Prostate gland (tissue), 2 donors: ENCODE measurements at regions not wholly inside any gene's neighbourhood (a gene's known extent, or its start where the extent isn't known, plus 50 kb on each side); places are given as distances from the start of the nearest gene placed in this dataset.
A peak's percentile ranks its signal among the peaks of the same experiment; 100 is the strongest.

ENCODE experiments used
- DNase-seq: peaks from one replicate; pipeline ENCODE4 v3.0.0-alpha.2; 2019; ENCODE audit warnings: low spot score
- H3K27ac ChIP-seq, 2 donors: fragments of 200-600 bp; sonication (generic); 2 replicates each; pipeline ENCODE4 v1.5.1; 2017 to 2019
- H3K27me3 ChIP-seq: fragments of 200-600 bp; sonication (generic); replicated peaks from 2 replicates; pipeline ENCODE4 v1.5.1; 2019; ENCODE audit not compliant: insufficient read depth
- H3K36me3 ChIP-seq, 2 donors: fragments of 200-600 bp; sonication (generic); 1 replicate in 1 of 2; 2 replicates in 1 of 2; pipeline versions ENCODE4 v1.5.1 to v1.8.1; 2017 to 2019
- H3K4me1 ChIP-seq: fragments of 200-600 bp; sonication (generic); replicated peaks from 2 replicates; pipeline ENCODE4 v1.5.1; 2019
- H3K4me3 ChIP-seq, 2 donors: fragments of 200-600 bp; sonication (generic); 2 replicates each; pipeline ENCODE4 v1.5.1; 2017 to 2019
- H3K9me3 ChIP-seq: fragments of 200-600 bp; sonication (generic); 2 replicates; pipeline ENCODE4 v1.5.1; 2017
- CTCF ChIP-seq, 4 experiments: fragments of 200-600 bp in 2 of 4; fragments of 450-650 bp in 2 of 4; sonication (generic) in 2 of 4; IDR thresholded peaks; 1 replicate in 3 of 4; 2 replicates in 1 of 4; pipeline ENCODE4 v1.5.1; 2016 to 2019; ENCODE audit warnings: antibody characterized with exemption in 4 of 4, mild to moderate bottlenecking in 2 of 4, moderate library complexity in 2 of 4
- POLR2A ChIP-seq: fragments of 450-650 bp; IDR thresholded peaks from one replicate; pipeline ENCODE4 v1.6.1; 2016; ENCODE audit warnings: antibody characterized with exemption, mild to moderate bottlenecking
- POLR2AphosphoS5 ChIP-seq: sonication (generic); formaldehyde crosslinking; IDR thresholded peaks from one replicate; pipeline ENCODE4 v1.6.1; 2017; ENCODE audit warnings: antibody characterized with exemption
- WGBS: methylation state at CpG from one replicate; pipeline ENCODE4 v1.1.5; 2018; 5-methylcytosine and 5-hydroxymethylcytosine counted together
- intact Hi-C: fragments of 100-400 bp; cut with DNase I; formaldehyde crosslinking; loops from one replicate; pipeline ENCODE4 v1.14.2; 2022
- small RNA-seq, 2 donors: library from RNA; depleted of rRNA; stranded (forward); fragments of <200 nt; gene quantifications; one replicate each; pipeline ENCODE3, GENCODE V24; 2016

- peak; percentile 44 for DNase-seq
- no peak overlapping the region for H3K4me3 ChIP-seq
- 61% methylated on average over 8 of the region's 8 CpGs for WGBS
- H3K27me3 ChIP-seq, result no peaks in the 10 kb centered on the region
- no peaks in the 10 kb centered on the region for H3K36me3 ChIP-seq
- no peaks in the 10 kb centered on the region for H3K4me1 ChIP-seq
- H3K9me3 ChIP-seq, result no peaks in the 10 kb centered on the region
- TF ChIP-seq CTCF (IDR thresholded peaks at IDR 0.05), result peak in 1 of 4 experiments; percentile 10
- TF ChIP-seq POLR2A, result no peak
- TF ChIP-seq POLR2AphosphoS5, result peak; percentile 18
- H3K27ac ChIP-seq, result no peak overlapping the region
- intact Hi-C loops, result no loop called here
These were observed 61.0 kb upstream of the TAF1B start for GRCh38 chr2:9782197-9782719.

GRCh38 chr2:9789371-9789770 is 53.9 kb upstream of the TAF1B start:
- no peak for DNase-seq
- WGBS, result 100% methylated on average over 6 of the region's 10 CpGs

GRCh38 chr2:9790702-9791225 is 52.5 kb upstream of the TAF1B start:
- H3K9me3 ChIP-seq, result no peaks in the 10 kb centered on the region
- intact Hi-C loops, result no loop called here

More at GRCh38 chr2:9789371-9789770, 53.9 kb upstream of the TAF1B start:
- H3K27ac ChIP-seq, result no peak overlapping the region
- no peaks in the 10 kb centered on the region for H3K9me3 ChIP-seq
- H3K27me3 ChIP-seq, result no peaks in the 10 kb centered on the region
- intact Hi-C loops, result no loop called here
- H3K36me3 ChIP-seq, result no peaks in the 10 kb centered on the region
- no peak overlapping the region for H3K4me3 ChIP-seq
- TF ChIP-seq POLR2AphosphoS5, result no peak
- TF ChIP-seq POLR2A, result no peak
- peaks cover 3% of the 10 kb centered on the region for H3K4me1 ChIP-seq

GRCh38 chr2:9791711-9792110 is 51.6 kb upstream of the TAF1B start:
- no peak overlapping the region for H3K27ac ChIP-seq
- H3K4me3 ChIP-seq, result no peak overlapping the region
- H3K27me3 ChIP-seq, result no peaks in the 10 kb centered on the region
- 65% methylated on average over 4 of the region's 4 CpGs for WGBS
- TF ChIP-seq CTCF (IDR thresholded peaks at IDR 0.05), result no peak
- TF ChIP-seq POLR2AphosphoS5, result no peak
- TF ChIP-seq POLR2A, result no peak
- H3K9me3 ChIP-seq, result no peaks in the 10 kb centered on the region
- no peaks in the 10 kb centered on the region for H3K36me3 ChIP-seq
- intact Hi-C loops, result no loop called here
- no peak for DNase-seq
- H3K4me1 ChIP-seq, result peaks cover 3% of the 10 kb centered on the region

More at GRCh38 chr2:9790702-9791225, 52.5 kb upstream of the TAF1B start:
- DNase-seq, result no peak
- Histone ChIP-seq H3K4me3 (no peak overlapping the region), H3K27ac (no peak overlapping the region), H3K36me3 (no peaks in the 10 kb centered on the region), H3K4me1 (peaks cover 3% of the 10 kb centered on the region), H3K27me3 (no peaks in the 10 kb centered on the region)
- TF ChIP-seq POLR2AphosphoS5 (peak; percentile 38), CTCF (IDR thresholded peaks at IDR 0.05) (no peak), POLR2A (no peak)
- 71% methylated on average over 8 of the region's 8 CpGs for WGBS

- no peak for TF ChIP-seq CTCF (IDR thresholded peaks at IDR 0.05)
- TF ChIP-seq POLR2A, result no peak
- TF ChIP-seq POLR2AphosphoS5, result no peak
- Histone ChIP-seq H3K27ac (no peak overlapping the region), H3K27me3 (no peaks in the 10 kb centered on the region), H3K4me1 (peaks cover 7% of the 10 kb centered on the region), H3K9me3 (no peaks in the 10 kb centered on the region), H3K36me3 (no peaks in the 10 kb centered on the region), H3K4me3 (no peak overlapping the region)
- WGBS, result 77% methylated on average over 13 of the region's 13 CpGs
- DNase-seq, result no peak
- intact Hi-C loops, result no loop called here
These were observed 49.9 kb upstream of the TAF1B start for GRCh38 chr2:9793156-9793917.

Small RNA genes lying in the stretch of these regions (small RNA-seq; reads per million reads assigned to genes)
- gene AC082651.2 (0 reads per million in 2 donors), gene RNU4-73P (0 reads per million in 2 donors)
